Sigmoid colon (tissue), 3 donors: ENCODE measurements at regions not wholly inside any gene's neighbourhood (a gene's known extent, or its start where the extent isn't known, plus 50 kb on each side); places are given as distances from the start of the nearest gene placed in this dataset.

Source experiments
- POLR2A ChIP-seq, 2 donors: fragments of 450-650 bp; IDR thresholded peaks; one replicate each; pipeline ENCODE4 v1.6.1; 2016; ENCODE audit warnings: antibody characterized with exemption in 2 of 2, mild to moderate bottlenecking in 2 of 2, moderate library complexity in 2 of 2
- TF ChIP-seq, protein P1 (sequence below), 4 experiments: fragments of 450-650 bp in 3 of 4; fragments of 200-600 bp in 1 of 4; IDR thresholded peaks; one replicate each; pipeline ENCODE4 v1.5.1; 2016 to 2019; ENCODE audit warnings: antibody characterized with exemption in 4 of 4, mild to moderate bottlenecking in 3 of 4, moderate library complexity in 2 of 4

DNA sequence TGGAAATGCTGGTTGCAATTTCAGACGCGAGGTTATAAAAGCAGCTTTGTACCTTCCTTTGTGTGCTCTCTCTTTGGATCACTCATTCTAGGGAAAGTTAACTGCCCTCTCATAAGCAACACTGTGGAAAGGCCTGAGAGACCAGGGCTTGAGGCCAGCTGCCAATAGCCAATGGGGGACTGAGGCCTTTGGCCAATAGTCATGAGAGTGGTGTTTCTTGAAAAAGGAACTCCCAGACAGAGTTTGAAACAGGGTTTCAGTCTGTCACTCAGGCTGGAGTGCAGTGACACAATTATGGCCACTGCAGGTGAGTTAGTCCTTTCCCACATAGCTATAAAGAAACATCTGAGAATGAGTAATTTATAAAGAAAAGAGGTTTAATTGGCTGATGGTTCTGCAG lies 524.7 kb upstream of the SMIM31 start:
- TF ChIP-seq, protein P1, sequence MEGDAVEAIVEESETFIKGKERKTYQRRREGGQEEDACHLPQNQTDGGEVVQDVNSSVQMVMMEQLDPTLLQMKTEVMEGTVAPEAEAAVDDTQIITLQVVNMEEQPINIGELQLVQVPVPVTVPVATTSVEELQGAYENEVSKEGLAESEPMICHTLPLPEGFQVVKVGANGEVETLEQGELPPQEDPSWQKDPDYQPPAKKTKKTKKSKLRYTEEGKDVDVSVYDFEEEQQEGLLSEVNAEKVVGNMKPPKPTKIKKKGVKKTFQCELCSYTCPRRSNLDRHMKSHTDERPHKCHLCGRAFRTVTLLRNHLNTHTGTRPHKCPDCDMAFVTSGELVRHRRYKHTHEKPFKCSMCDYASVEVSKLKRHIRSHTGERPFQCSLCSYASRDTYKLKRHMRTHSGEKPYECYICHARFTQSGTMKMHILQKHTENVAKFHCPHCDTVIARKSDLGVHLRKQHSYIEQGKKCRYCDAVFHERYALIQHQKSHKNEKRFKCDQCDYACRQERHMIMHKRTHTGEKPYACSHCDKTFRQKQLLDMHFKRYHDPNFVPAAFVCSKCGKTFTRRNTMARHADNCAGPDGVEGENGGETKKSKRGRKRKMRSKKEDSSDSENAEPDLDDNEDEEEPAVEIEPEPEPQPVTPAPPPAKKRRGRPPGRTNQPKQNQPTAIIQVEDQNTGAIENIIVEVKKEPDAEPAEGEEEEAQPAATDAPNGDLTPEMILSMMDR (IDR thresholded peaks at IDR 0.05), result no peak
- no peak for TF ChIP-seq POLR2A (IDR thresholded peaks at IDR 0.05)
